Right lobe of liver (tissue), 6 donors: ENCODE measurements at regions not wholly inside any gene's neighbourhood (a gene's known extent, or its start where the extent isn't known, plus 50 kb on each side); places are given as distances from the start of the nearest gene placed in this dataset.

Experiments used
- ATAC-seq, 4 donors: fragments of 200-7000 bp; cut with Tn5 transposase; one replicate each; pipeline ENCODE4 v1.9.1; 2020; ENCODE audit warnings: mild to moderate bottlenecking in 4 of 4, moderate library complexity in 4 of 4
- DNase-seq, 3 donors: peaks; one replicate each; pipeline ENCODE4 v3.0.0-alpha.2; 2020
- H3K27ac ChIP-seq, 3 donors: fragments of 200-600 bp; one replicate each; pipeline ENCODE4 v1.8.0; 2022
- H3K27me3 ChIP-seq, 2 donors: fragments of 200-600 bp; one replicate each; pipeline ENCODE4 v1.8.0; 2022
- H3K36me3 ChIP-seq, 4 donors: fragments of 200-600 bp; sonication (generic) in 1 of 4; one replicate each; pipeline versions ENCODE4 v1.5.1 to v1.8.0; 2017 to 2022; ENCODE audit warnings: control low read depth in 1 of 4
- H3K4me1 ChIP-seq, 4 donors: fragments of 200-600 bp; sonication (generic) in 1 of 4; one replicate each; pipeline versions ENCODE4 v1.5.1 to v1.8.0; 2017 to 2022; ENCODE audit warnings: control low read depth in 1 of 4
- H3K4me3 ChIP-seq, 3 donors: fragments of 200-600 bp; one replicate each; pipeline ENCODE4 v1.8.0; 2022
- H3K9me3 ChIP-seq, 4 donors: fragments of 200-600 bp; sonication (generic) in 1 of 4; one replicate each; pipeline versions ENCODE4 v1.5.1 to v1.8.0; 2017 to 2022; ENCODE audit warnings: control low read depth in 1 of 4
- POLR2A ChIP-seq: fragments of 450-650 bp; IDR thresholded peaks from one replicate; pipeline ENCODE4 v1.6.1; 2017; ENCODE audit warnings: antibody characterized with exemption, mild to moderate bottlenecking
- whole genome bisulfite sequencing: methylation state at CpG from one replicate; pipeline ENCODE4 v1.1.6; 2018; ENCODE audit warnings: low coverage, low lambda C conversion rate; ENCODE audit not compliant: insufficient coverage; ENCODE audit errors: missing lambda C conversion rate; 5-methylcytosine and 5-hydroxymethylcytosine counted together
- intact Hi-C, 2 donors: fragments of 100-400 bp; cut with DNase I; formaldehyde crosslinking; loops; one replicate each; pipeline versions ENCODE4 v1.11.2 to v1.14.1; 2022
- TF ChIP-seq, protein P1 (sequence below), 4 donors: fragments of 200-600 bp in 3 of 4; fragments of 450-650 bp in 1 of 4; IDR thresholded peaks; one replicate each; pipeline versions ENCODE4 v1.5.1 to v1.8.0; 2016 to 2022; ENCODE audit warnings: antibody characterized with exemption in 4 of 4, mild to moderate bottlenecking in 2 of 4
- donor health status: DM: no; HTN: yes; CAD: no.
- donor health status: DM: no; HTN: no; CAD: no.
- donor health status: DM: no; HTN: no; CAD: no.
- donor health status: DM: no; HTN: yes; CAD: no.
- donor health status: DM: no; HTN: yes; CAD: no.

DNA sequence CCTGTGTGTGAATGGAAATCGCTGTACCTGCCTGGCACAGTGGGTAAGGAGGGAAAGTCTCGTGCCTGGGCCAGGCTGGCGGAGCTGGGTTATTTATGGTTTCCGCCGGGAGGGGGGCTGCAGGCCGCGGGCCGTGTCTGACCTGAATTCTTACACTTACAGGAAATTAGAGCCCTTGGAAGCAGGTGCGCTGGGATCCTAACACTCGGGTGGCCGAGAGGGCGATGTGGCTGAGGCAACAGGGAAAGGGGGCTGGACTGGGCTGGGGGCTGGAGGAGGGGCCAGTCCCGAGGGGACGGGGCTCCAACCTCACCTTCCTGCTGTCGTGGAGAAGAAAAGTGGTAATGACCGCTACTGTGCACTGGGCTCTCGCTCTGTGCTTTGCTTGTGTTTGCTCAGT is 109.4 kb upstream of the WNT4 start:
- WGBS: 17% methylated on average over 12 of the region's 17 CpGs
- DNase-seq: no peak
- Histone ChIP-seq H3K4me1 (peaks cover 0 to 4% (median 2%) of the 10 kb centered on the region in 4 donors), H3K4me3 (no peak overlapping the region), H3K9me3 (no peaks in the 10 kb centered on the region), H3K27ac (no peak overlapping the region), H3K27me3 (peaks cover 0 to 23% of the 10 kb centered on the region in 2 donors), H3K36me3 (no peaks in the 10 kb centered on the region)
- TF ChIP-seq, protein P1, sequence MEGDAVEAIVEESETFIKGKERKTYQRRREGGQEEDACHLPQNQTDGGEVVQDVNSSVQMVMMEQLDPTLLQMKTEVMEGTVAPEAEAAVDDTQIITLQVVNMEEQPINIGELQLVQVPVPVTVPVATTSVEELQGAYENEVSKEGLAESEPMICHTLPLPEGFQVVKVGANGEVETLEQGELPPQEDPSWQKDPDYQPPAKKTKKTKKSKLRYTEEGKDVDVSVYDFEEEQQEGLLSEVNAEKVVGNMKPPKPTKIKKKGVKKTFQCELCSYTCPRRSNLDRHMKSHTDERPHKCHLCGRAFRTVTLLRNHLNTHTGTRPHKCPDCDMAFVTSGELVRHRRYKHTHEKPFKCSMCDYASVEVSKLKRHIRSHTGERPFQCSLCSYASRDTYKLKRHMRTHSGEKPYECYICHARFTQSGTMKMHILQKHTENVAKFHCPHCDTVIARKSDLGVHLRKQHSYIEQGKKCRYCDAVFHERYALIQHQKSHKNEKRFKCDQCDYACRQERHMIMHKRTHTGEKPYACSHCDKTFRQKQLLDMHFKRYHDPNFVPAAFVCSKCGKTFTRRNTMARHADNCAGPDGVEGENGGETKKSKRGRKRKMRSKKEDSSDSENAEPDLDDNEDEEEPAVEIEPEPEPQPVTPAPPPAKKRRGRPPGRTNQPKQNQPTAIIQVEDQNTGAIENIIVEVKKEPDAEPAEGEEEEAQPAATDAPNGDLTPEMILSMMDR (IDR thresholded peaks at IDR 0.05): no peak
- TF ChIP-seq POLR2A: no peak
- no peak for ATAC-seq
- intact Hi-C loops: no loop called here

DNA sequence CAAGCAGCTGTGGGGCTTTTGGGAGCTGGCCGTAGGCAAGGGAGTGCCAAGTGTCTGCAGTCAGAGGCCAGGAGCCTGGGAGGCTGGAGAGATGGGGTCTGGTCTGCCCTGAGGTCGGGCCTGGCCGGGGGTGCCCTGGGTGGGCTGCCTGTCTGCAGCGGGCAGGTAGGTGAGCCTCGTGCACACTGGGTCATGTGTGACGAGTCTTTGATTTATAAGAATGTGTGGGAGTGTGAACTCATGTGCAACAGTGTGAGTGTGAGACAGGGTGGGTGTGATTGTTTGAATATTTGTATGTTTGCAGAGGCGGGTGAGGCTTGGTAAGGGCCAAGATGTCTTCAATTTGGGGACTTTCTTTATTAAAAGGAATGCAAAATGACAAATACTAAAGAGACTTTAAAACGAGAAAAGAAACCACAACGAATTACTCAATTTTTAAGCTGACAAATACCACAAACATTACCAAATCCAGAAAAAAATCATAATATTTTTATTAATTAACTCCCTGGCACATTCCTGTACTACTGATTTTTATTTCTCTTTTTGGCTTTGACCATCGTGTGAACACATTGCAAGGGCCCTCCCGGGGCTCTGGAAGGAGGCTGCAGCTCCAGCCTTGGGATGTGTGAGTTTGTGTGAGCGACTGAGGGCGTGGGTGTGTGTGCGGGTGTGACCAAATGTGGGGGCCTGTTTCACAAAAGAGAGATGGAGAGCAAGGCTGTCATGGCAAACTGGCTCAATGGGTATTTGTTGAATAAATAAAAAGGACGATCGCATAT is 110.3 kb upstream of the WNT4 start:
- peaks cover 0 to 19% of the 10 kb centered on the region in 2 donors for H3K27me3 ChIP-seq
- no peaks in the 10 kb centered on the region for H3K36me3 ChIP-seq
- no peaks in the 10 kb centered on the region for H3K9me3 ChIP-seq
- no peak overlapping the region for H3K4me3 ChIP-seq
- TF ChIP-seq POLR2A: no peak
- TF ChIP-seq, protein P1 (IDR thresholded peaks at IDR 0.05): no peak
- DNase-seq: no peak
- H3K4me1 ChIP-seq: peaks cover 0 to 12% (median 4%) of the 10 kb centered on the region in 4 donors
- no peak for ATAC-seq
- intact Hi-C loops: no loop called here
- no peak overlapping the region for H3K27ac ChIP-seq
- WGBS: 42% methylated on average over 15 of the region's 16 CpGs

DNA sequence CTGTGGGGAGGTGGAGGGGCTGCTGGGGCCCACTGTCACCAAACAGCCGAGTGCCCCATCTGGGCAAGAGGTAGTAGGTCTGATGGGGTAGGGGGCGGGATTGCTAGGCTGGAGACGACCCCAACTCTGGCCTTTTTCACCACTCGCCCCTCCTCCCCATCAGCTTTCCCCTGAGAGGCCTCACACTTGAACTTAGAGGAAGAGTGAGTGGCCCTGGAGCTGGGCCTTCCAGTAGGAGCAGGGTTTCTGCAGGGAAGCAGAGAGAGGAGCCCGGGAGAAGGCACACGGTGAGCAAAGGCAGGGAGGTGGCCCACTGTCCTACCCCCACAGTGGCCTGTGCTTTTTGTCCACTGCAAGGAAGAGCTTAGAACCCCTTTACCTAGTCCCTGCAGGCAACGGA is 111.9 kb upstream of the WNT4 start:
- Histone ChIP-seq H3K4me1 (peaks cover 0 to 21% (median 7%) of the 10 kb centered on the region in 4 donors), H3K27ac (no peak overlapping the region), H3K36me3 (no peaks in the 10 kb centered on the region), H3K9me3 (no peaks in the 10 kb centered on the region), H3K4me3 (no peak overlapping the region), H3K27me3 (peaks cover 0 to 15% of the 10 kb centered on the region in 2 donors)
- no peak for TF ChIP-seq POLR2A
- TF ChIP-seq, protein P1 (IDR thresholded peaks at IDR 0.05): no peak
- 47% methylated on average over 3 of the region's 7 CpGs for WGBS
- ATAC-seq (no peak), DNase-seq (no peak)
- intact Hi-C loops: no loop called here

DNA sequence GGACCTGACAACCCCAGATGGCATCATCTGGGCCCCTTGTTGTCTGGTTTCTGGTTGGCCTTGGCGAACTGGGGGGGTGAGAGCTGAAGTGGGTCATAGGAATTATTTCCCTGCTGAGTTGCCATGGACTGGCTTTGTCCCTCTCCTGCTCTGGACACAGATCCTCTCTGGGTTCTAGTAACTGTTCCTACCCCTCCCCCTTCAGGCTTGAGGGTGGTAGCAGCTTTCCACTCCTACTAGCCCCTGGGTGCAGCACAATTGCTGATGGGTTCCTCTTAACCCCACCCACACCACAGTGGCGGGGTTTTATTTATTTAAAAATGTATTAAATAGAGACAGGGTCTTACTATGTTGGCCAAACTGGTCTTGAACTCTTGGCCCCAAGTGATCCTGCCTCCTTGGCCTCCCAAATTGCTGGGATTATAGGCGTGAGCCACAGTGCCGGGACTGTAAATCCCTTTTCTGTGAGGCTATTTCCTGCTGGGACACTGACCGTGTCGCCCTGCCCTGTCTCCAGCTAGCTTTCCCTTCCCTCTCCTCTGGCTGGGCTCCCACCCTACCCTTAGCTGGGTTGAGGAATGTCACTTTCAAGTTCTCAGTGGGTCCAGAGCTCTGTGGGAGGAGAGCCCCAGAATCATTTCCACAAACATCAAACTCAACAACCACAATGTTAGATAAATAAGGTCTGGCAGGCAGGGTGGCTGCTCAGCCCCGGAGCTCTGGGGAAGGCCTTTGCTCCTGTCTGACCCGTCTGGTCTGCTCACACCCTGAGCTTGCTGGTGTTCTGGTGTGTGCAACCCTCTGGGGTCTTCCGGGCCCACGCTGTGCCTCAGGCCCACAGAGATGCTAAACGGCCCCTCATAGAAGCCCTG is 112.7 kb upstream of the WNT4 start:
- intact Hi-C loops: no loop called here
- Histone ChIP-seq H3K4me3 (no peak overlapping the region), H3K27me3 (peaks cover 0 to 15% of the 10 kb centered on the region in 2 donors), H3K36me3 (no peaks in the 10 kb centered on the region), H3K4me1 (peaks cover 0 to 25% (median 10%) of the 10 kb centered on the region in 4 donors), H3K9me3 (no peaks in the 10 kb centered on the region), H3K27ac (no peak overlapping the region)
- ATAC-seq (no peak), DNase-seq (no peak)
- 41% methylated on average over 8 of the region's 11 CpGs for WGBS
- TF ChIP-seq, protein P1 (IDR thresholded peaks at IDR 0.05): no peak
- TF ChIP-seq POLR2A: no peak
